Astrocyte of the cerebellum (primary cell): ENCODE measurements at regions not wholly inside any gene's neighbourhood (a gene's known extent, or its start where the extent isn't known, plus 50 kb on each side); places are given as distances from the start of the nearest gene placed in this dataset.

Experiments
- DNase-seq: peaks from one replicate; pipeline ENCODE4 v3.0.0-alpha.2; 2011; ENCODE audit warnings: low read depth
- H3K4me3 ChIP-seq: 2 replicates; pipeline ENCODE4 v1.5.1; 2011; ENCODE audit warnings: mild to moderate bottlenecking, low read depth, low read length, moderate library complexity
- CTCF ChIP-seq: IDR thresholded peaks from 2 replicates; pipeline ENCODE4 v1.5.1; 2012; ENCODE audit warnings: low read length, low read depth, moderate library complexity, mild to moderate bottlenecking; ENCODE audit errors: missing control alignments
- in situ Hi-C: cut with HindIII; loops from 2 replicates; pipeline ENCODE4 v1.10.0; 2017; ENCODE audit warnings: low sequenced_read_pairs

GRCh38 chr12:68429696-68430095 is 97.5 kb upstream of the MDM1 start:
- TF ChIP-seq CTCF, result no peak
- in situ Hi-C loops, result no loop called here
- DNase-seq, result no peak
- H3K4me3 ChIP-seq, result no peak overlapping the region

- H3K4me3 ChIP-seq, result no peak overlapping the region
- in situ Hi-C loops, result no loop called here
- no peak for TF ChIP-seq CTCF
- DNase-seq, result no peak
Measured at GRCh38 chr12:68431786-68432185, 99.6 kb upstream of the MDM1 start.

GRCh38 chr12:68432622-68433021 is 100.5 kb upstream of the MDM1 start:
- in situ Hi-C loops, result no loop called here
- no peak for TF ChIP-seq CTCF
- no peak overlapping the region for H3K4me3 ChIP-seq
- DNase-seq, result no peak

- TF ChIP-seq CTCF, result no peak
- in situ Hi-C loops, result loop anchor here (5.0 kb wide), 2 partner anchors 72 to 93 kb away; no protein-coding TSS in a partner anchor
Measured at GRCh38 chr12:68434391-68435298, 102.5 kb upstream of the MDM1 start.

GRCh38 chr12:68435299-68435637 is 103.1 kb upstream of the MDM1 start:
- in situ Hi-C loops, result loop anchor here (5.0 kb wide), 2 partner anchors 73 to 92 kb away; no protein-coding TSS in a partner anchor
- no peak for TF ChIP-seq CTCF
- DNase-seq, result no peak
- H3K4me3 ChIP-seq, result no peak overlapping the region

More at GRCh38 chr12:68434391-68435298, 102.5 kb upstream of the MDM1 start:
- H3K4me3 ChIP-seq, result no peak overlapping the region
- no peak for DNase-seq

- no peak for TF ChIP-seq CTCF
- no peak overlapping the region for H3K4me3 ChIP-seq
- in situ Hi-C loops, result loop anchor here (5.0 kb wide), 2 partner anchors 74 to 91 kb away; no protein-coding TSS in a partner anchor
- DNase-seq, result no peak
Measured at GRCh38 chr12:68435816-68436215, 103.7 kb upstream of the MDM1 start.
